ENCODE measurements at regions not wholly inside any gene's neighbourhood (a gene's known extent, or its start where the extent isn't known, plus 50 kb on each side); places are given as distances from the start of the nearest gene placed in this dataset.
"Not testable (repeated sequence)": the region's sequence is repeated elsewhere in the genome, so short reads cannot be mapped to it uniquely, and the experiment has no call there.

GRCh38 chrX:25091152-25091551, 75.4 kb upstream of the ARX start:
- not testable (repeated sequence) for H3K4me1 ChIP-seq (ENCODE audit: insufficient read depth); H3K9me2 ChIP-seq (ENCODE audit: insufficient read depth); H3K79me2 ChIP-seq (replicated peaks; ENCODE audit: insufficient read depth); H3K9me3 Mint-ChIP-seq; H3K27me3 ChIP-seq (ENCODE audit: insufficient read depth); DNase-seq (ENCODE audit: low spot score); H3K36me3 ChIP-seq (ENCODE audit: insufficient read depth); H3K4me3 ChIP-seq; H2AFZ ChIP-seq; H3K27ac Mint-ChIP-seq; H4K20me1 ChIP-seq (replicated peaks; ENCODE audit: insufficient read depth); H3K27ac ChIP-seq (ENCODE audit: low read depth); H3F3A ChIP-seq (replicated peaks; ENCODE audit: low read depth); H3K4me3 Mint-ChIP-seq; H3K4me2 ChIP-seq; H3K27me3 Mint-ChIP-seq (ENCODE audit: insufficient read depth, low read depth, poor library complexity); H3K4me1 Mint-ChIP-seq; ATAC-seq; H3K36me3 Mint-ChIP-seq (ENCODE audit: low read depth)

GRCh38 chrX:25084446-25084845, 68.7 kb upstream of the ARX start:
- no peaks in the 10 kb centered on the region for H3K4me1 Mint-ChIP-seq
- H3K36me3 Mint-ChIP-seq (ENCODE audit: low read depth), result no peaks in the 10 kb centered on the region; the same call in 2 of the 3 replicates
- DNase-seq (ENCODE audit: low spot score), result no peak
- no peaks in the 10 kb centered on the region for H3K9me3 Mint-ChIP-seq
- H3K27ac Mint-ChIP-seq, result no peak overlapping the region
- no peaks in the 10 kb centered on the region for H3K4me1 ChIP-seq (ENCODE audit: insufficient read depth)
- ATAC-seq, result no peak
- H2AFZ ChIP-seq, result no peak overlapping the region
- H3K4me2 ChIP-seq, result no peak overlapping the region
- no peaks in the 10 kb centered on the region for H3K9me2 ChIP-seq (ENCODE audit: insufficient read depth)
- H3K27me3 Mint-ChIP-seq (ENCODE audit: insufficient read depth, low read depth, poor library complexity), result no peaks in the 10 kb centered on the region
- TF ChIP-seq NANOG (IDR thresholded peaks at IDR 0.05; ENCODE audit: borderline replicate concordance) (no peak), STAT1 (IDR thresholded peaks at IDR 0.05; ENCODE audit: unreplicated experiment) (no peak), EZH2phosphoT487 (IDR thresholded peaks at IDR 0.05; ENCODE audit: unreplicated experiment) (no peak), EZH2 (IDR thresholded peaks at IDR 0.05; ENCODE audit: low read depth, unreplicated experiment) (no peak), REST (IDR thresholded peaks at IDR 0.05; ENCODE audit: unreplicated experiment) (no peak), POLR2AphosphoS5 (IDR thresholded peaks at IDR 0.05; ENCODE audit: low read depth) (no peak), JUNB (IDR thresholded peaks at IDR 0.05; ENCODE audit: unreplicated experiment) (no peak)
- no peaks in the 10 kb centered on the region for H3K79me2 ChIP-seq (replicated peaks; ENCODE audit: insufficient read depth)
- H3K27ac ChIP-seq (ENCODE audit: low read depth), result no peak overlapping the region
- no peak overlapping the region for H3K4me3 Mint-ChIP-seq
- H3K36me3 ChIP-seq (ENCODE audit: insufficient read depth), result no peaks in the 10 kb centered on the region
- no peaks in the 10 kb centered on the region for H3K27me3 ChIP-seq (ENCODE audit: insufficient read depth)
- H4K20me1 ChIP-seq (replicated peaks; ENCODE audit: insufficient read depth), result no peaks in the 10 kb centered on the region
- H3K4me3 ChIP-seq, result no peak overlapping the region
- H3F3A ChIP-seq (replicated peaks; ENCODE audit: low read depth), result no peaks in the 10 kb centered on the region

GRCh38 chrX:25083661-25084060, 67.9 kb upstream of the ARX start:
- no peaks in the 10 kb centered on the region for H3K27me3 ChIP-seq (ENCODE audit: insufficient read depth)
- H3K27ac ChIP-seq (ENCODE audit: low read depth), result no peak overlapping the region
- Mint-ChIP-seq H3K36me3 (ENCODE audit: low read depth) (no peaks in the 10 kb centered on the region; the same call in 2 of the 3 replicates), H3K4me3 (no peak overlapping the region), H3K4me1 (no peaks in the 10 kb centered on the region), H3K9me3 (no peaks in the 10 kb centered on the region), H3K27ac (no peak overlapping the region), H3K27me3 (ENCODE audit: insufficient read depth, low read depth, poor library complexity) (no peaks in the 10 kb centered on the region)
- no peaks in the 10 kb centered on the region for H3K36me3 ChIP-seq (ENCODE audit: insufficient read depth)
- H3F3A ChIP-seq (replicated peaks; ENCODE audit: low read depth), result no peaks in the 10 kb centered on the region
- DNase-seq (ENCODE audit: low spot score), result no peak
- no peak for ATAC-seq
- H3K9me2 ChIP-seq (ENCODE audit: insufficient read depth), result no peaks in the 10 kb centered on the region
- no peak overlapping the region for H3K4me3 ChIP-seq
- no peaks in the 10 kb centered on the region for H4K20me1 ChIP-seq (replicated peaks; ENCODE audit: insufficient read depth)
- H3K4me2 ChIP-seq, result no peak overlapping the region
- H3K79me2 ChIP-seq (replicated peaks; ENCODE audit: insufficient read depth), result no peaks in the 10 kb centered on the region
- no peak overlapping the region for H2AFZ ChIP-seq
- H3K4me1 ChIP-seq (ENCODE audit: insufficient read depth), result no peaks in the 10 kb centered on the region
- TF ChIP-seq JUNB (IDR thresholded peaks at IDR 0.05; ENCODE audit: unreplicated experiment), result no peak
- TF ChIP-seq REST (IDR thresholded peaks at IDR 0.05; ENCODE audit: unreplicated experiment), result no peak
- no peak for TF ChIP-seq EZH2 (IDR thresholded peaks at IDR 0.05; ENCODE audit: low read depth, unreplicated experiment)
- TF ChIP-seq ZNF114 (CRISPR knock-in tag; IDR thresholded peaks at IDR 0.05), result no peak
- TF ChIP-seq ZNF331 (CRISPR knock-in tag; IDR thresholded peaks at IDR 0.05; ENCODE audit: low read depth), result no peak
- TF ChIP-seq CREB1 (CRISPR knock-in tag; IDR thresholded peaks at IDR 0.05; ENCODE audit: low read depth), result no peak
